Vagina (tissue), 2 donors: ENCODE measurements at regions not wholly inside any gene's neighbourhood (a gene's known extent, or its start where the extent isn't known, plus 50 kb on each side); places are given as distances from the start of the nearest gene placed in this dataset.
A peak's percentile ranks its signal among the peaks of the same experiment; 100 is the strongest.

Experiments used
- DNase-seq, 2 donors: peaks; one replicate each; pipeline ENCODE4 v3.0.0-alpha.2; 2017; ENCODE audit errors: extremely low spot score in 2 of 2
- H3K27ac ChIP-seq: fragments of 200-600 bp; sonication (generic); one replicate; pipeline ENCODE4 v1.5.1; 2019
- H3K27me3 ChIP-seq: fragments of 200-600 bp; sonication (generic); one replicate; pipeline ENCODE4 v1.5.1; 2019
- H3K36me3 ChIP-seq, 2 donors: fragments of 200-600 bp; sonication (generic); one replicate each; pipeline ENCODE4 v1.5.1; 2017 to 2019
- H3K4me1 ChIP-seq: fragments of 200-600 bp; sonication (generic); one replicate; pipeline ENCODE4 v1.5.1; 2019
- H3K4me3 ChIP-seq, 2 donors: fragments of 200-600 bp; sonication (generic); 1 replicate in 1 of 2; 2 replicates in 1 of 2; pipeline ENCODE4 v1.5.1; 2016 to 2019
- H3K9me3 ChIP-seq: fragments of 200-600 bp; sonication (generic); one replicate; pipeline ENCODE4 v1.5.1; 2019
- CTCF ChIP-seq, 3 experiments: fragments of 450-650 bp in 2 of 3; fragments of 200-600 bp in 1 of 3; sonication (generic) in 1 of 3; IDR thresholded peaks; one replicate each; pipeline ENCODE4 v1.5.1; 2017 to 2019; ENCODE audit warnings: antibody characterized with exemption in 3 of 3, mild to moderate bottlenecking in 2 of 3, moderate library complexity in 2 of 3
- POLR2A ChIP-seq, 2 donors: fragments of 450-650 bp; IDR thresholded peaks; one replicate each; pipeline ENCODE4 v1.6.1; 2017; ENCODE audit warnings: antibody characterized with exemption in 2 of 2, mild to moderate bottlenecking in 2 of 2, moderate library complexity in 2 of 2
- POLR2AphosphoS5 ChIP-seq, 2 donors: sonication (generic); formaldehyde crosslinking; IDR thresholded peaks; one replicate each; pipeline ENCODE4 v1.9.0; 2017; ENCODE audit warnings: antibody characterized with exemption in 2 of 2, mild to moderate bottlenecking in 2 of 2, low read depth in 1 of 2; ENCODE audit not compliant: insufficient read depth in 1 of 2
- intact Hi-C: fragments of 100-400 bp; cut with DNase I; formaldehyde crosslinking; loops from one replicate; pipeline ENCODE4 v1.15.1; 2023

DNA sequence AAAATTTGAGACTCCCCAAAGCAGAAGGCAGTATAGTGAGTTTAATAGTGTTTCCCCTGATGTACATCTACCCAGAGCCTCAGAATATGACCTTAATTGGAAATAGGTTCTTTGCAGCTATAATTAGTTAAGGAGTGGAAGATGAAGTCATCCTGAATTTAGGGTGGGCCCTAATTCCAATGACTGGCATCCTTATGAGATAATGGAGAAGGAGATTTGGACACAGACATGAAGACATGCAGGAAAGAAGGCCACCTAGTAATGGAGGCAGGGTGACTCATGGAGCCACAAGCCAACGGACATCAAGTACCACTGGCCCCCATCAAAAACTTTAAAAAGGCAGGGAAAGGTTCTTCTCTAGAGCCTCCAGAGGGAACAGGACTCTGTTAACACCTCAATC, 308.9 kb downstream of the TXNL1 start:
- no peak overlapping the region for H3K4me3 ChIP-seq
- H3K27me3 ChIP-seq = no peaks in the 10 kb centered on the region
- no peaks in the 10 kb centered on the region for H3K36me3 ChIP-seq
- intact Hi-C loops = no loop called here
- no peak for DNase-seq
- TF ChIP-seq POLR2AphosphoS5 (IDR thresholded peaks at IDR 0.05; ENCODE audit: insufficient read depth in 1 of 2, low read depth in 1 of 2) (no peak), CTCF (IDR thresholded peaks at IDR 0.05) (no peak), POLR2A (IDR thresholded peaks at IDR 0.05) (no peak)
- no peaks in the 10 kb centered on the region for H3K4me1 ChIP-seq
- no peaks in the 10 kb centered on the region for H3K9me3 ChIP-seq
- H3K27ac ChIP-seq = no peak overlapping the region

GRCh38 chr18:56327191-56327885, 311.1 kb downstream of the TXNL1 start:
- Histone ChIP-seq H3K4me1 (no peaks in the 10 kb centered on the region), H3K27me3 (no peaks in the 10 kb centered on the region), H3K36me3 (no peaks in the 10 kb centered on the region), H3K4me3 (peak overlapping the region in 1 of 2 donors; percentile 13), H3K27ac (peak overlapping the region; percentile 16), H3K9me3 (no peaks in the 10 kb centered on the region)
- TF ChIP-seq POLR2AphosphoS5 (IDR thresholded peaks at IDR 0.05; ENCODE audit: insufficient read depth in 1 of 2, low read depth in 1 of 2) = no peak
- no peak for TF ChIP-seq POLR2A (IDR thresholded peaks at IDR 0.05)
- no peak for TF ChIP-seq CTCF (IDR thresholded peaks at IDR 0.05)
- DNase-seq = no peak
- intact Hi-C loops = no loop called here

DNA sequence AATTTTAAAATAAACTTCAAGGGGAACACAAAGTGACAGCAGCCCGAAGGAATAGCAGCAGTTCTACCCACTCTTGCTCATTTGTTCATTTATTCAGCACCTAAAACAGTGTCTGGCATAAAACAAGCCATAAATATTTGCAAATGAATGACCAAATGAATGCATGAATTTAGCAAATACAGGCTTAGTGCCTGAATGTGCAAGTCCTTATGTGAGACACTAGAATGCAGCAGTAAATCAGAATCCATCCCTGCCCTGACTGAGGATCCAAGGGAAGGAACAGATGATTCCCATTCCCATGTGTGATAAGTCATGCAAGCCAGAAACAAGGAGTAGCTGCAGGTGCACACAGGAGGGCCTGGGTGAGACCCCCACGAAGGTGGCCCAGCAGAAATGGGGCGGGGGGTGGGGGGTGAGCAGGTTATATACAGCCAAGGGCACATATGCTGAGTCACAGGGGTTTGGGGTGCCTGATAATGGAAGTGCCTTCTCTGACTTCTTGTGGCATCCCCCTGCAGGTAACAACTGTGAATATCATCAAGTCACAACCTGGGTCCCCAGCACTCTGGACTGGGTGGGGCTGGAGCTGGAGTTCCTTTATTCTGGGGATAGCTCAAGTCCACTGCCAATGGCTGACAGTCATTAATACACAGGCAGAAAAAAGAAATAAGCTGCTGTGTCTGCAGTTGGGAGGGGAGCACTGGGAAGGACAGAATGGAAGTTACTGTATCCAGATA, 311.9 kb downstream of the TXNL1 start:
- Histone ChIP-seq H3K4me1 (peaks cover 5% of the 10 kb centered on the region), H3K36me3 (no peaks in the 10 kb centered on the region), H3K9me3 (no peaks in the 10 kb centered on the region), H3K27me3 (no peaks in the 10 kb centered on the region), H3K27ac (peak overlapping the region; percentile 16), H3K4me3 (no peak overlapping the region)
- no peak for DNase-seq
- TF ChIP-seq POLR2AphosphoS5 (IDR thresholded peaks at IDR 0.05; ENCODE audit: insufficient read depth in 1 of 2, low read depth in 1 of 2) (no peak), CTCF (IDR thresholded peaks at IDR 0.05) (no peak), POLR2A (IDR thresholded peaks at IDR 0.05) (no peak)
- intact Hi-C loops = no loop called here

GRCh38 chr18:56323673-56324072, 314.7 kb downstream of the TXNL1 start:
- intact Hi-C loops = no loop called here
- no peaks in the 10 kb centered on the region for H3K9me3 ChIP-seq
- no peak for DNase-seq
- H3K27ac ChIP-seq = no peak overlapping the region
- H3K4me3 ChIP-seq = no peak overlapping the region
- TF ChIP-seq POLR2A (IDR thresholded peaks at IDR 0.05) = no peak
- TF ChIP-seq POLR2AphosphoS5 (IDR thresholded peaks at IDR 0.05; ENCODE audit: insufficient read depth in 1 of 2, low read depth in 1 of 2) = no peak
- no peak for TF ChIP-seq CTCF (IDR thresholded peaks at IDR 0.05)
- H3K4me1 ChIP-seq = peaks cover 7% of the 10 kb centered on the region
- no peaks in the 10 kb centered on the region for H3K27me3 ChIP-seq
- no peaks in the 10 kb centered on the region for H3K36me3 ChIP-seq

- DNase-seq = no peak
- H3K4me1 ChIP-seq = peaks cover 7% of the 10 kb centered on the region
- H3K9me3 ChIP-seq = no peaks in the 10 kb centered on the region
- H3K27ac ChIP-seq = no peak overlapping the region
- H3K27me3 ChIP-seq = no peaks in the 10 kb centered on the region
- intact Hi-C loops = no loop called here
- no peaks in the 10 kb centered on the region for H3K36me3 ChIP-seq
- H3K4me3 ChIP-seq = no peak overlapping the region
- TF ChIP-seq POLR2A (IDR thresholded peaks at IDR 0.05) (no peak), CTCF (IDR thresholded peaks at IDR 0.05) (no peak), POLR2AphosphoS5 (IDR thresholded peaks at IDR 0.05; ENCODE audit: insufficient read depth in 1 of 2, low read depth in 1 of 2) (no peak)
Measured at GRCh38 chr18:56322406-56322805, 316.0 kb downstream of the TXNL1 start.
